ENCODE measurements at regions not wholly inside any gene's neighbourhood (a gene's known extent, or its start where the extent isn't known, plus 50 kb on each side); places are given as distances from the start of the nearest gene placed in this dataset.
A peak's percentile ranks its signal among the peaks of the same experiment; 100 is the strongest.

DNA sequence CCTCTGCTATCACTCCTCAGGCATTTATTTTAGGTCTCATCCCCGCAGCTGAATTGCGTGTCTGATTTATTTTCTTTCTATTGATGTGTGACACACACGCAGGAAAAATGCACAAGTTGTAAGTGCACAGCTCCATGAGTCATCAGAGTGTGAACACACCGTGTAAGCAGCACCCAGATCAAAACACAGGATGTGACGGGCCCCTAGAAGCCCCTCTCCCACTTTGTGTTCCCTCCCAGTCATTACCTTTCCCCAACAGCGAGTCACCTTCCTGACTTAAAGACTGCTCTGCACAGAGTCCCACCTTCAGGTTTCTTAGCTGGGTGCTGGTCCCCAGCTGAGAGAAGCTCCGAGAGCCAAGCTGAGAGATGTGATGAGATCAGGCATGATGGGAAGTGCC, 436.7 kb downstream of the MID1IP1 start:
- H3K4me3 ChIP-seq (ENCODE audit: low read length) = no peak overlapping the region
- no peak overlapping the region for H3K27ac ChIP-seq (ENCODE audit: low read length)
- H3K79me2 ChIP-seq (ENCODE audit: low read length) = no peaks in the 10 kb centered on the region
- H4K20me1 ChIP-seq (ENCODE audit: insufficient read depth, low read depth, low read length) = no peaks in the 10 kb centered on the region
- H3K36me3 ChIP-seq (ENCODE audit: insufficient read depth, low read length) = no peaks in the 10 kb centered on the region
- H2AFZ ChIP-seq (ENCODE audit: low read length) = no peak overlapping the region
- DNase-seq = no peak
- no peak overlapping the region for H3K9ac ChIP-seq (ENCODE audit: low read length)
- H3K4me2 ChIP-seq (ENCODE audit: low read depth, low read length, poor library complexity, severe bottlenecking) = no peak overlapping the region
- no peaks in the 10 kb centered on the region for H3K4me1 ChIP-seq (ENCODE audit: low read length)
- no peaks in the 10 kb centered on the region for H3K9me3 ChIP-seq (ENCODE audit: low read length)
- H3K27me3 ChIP-seq (ENCODE audit: low read length) = no peaks in the 10 kb centered on the region
- no peaks in the 10 kb centered on the region for H3K9me2 ChIP-seq (replicated peaks; ENCODE audit: insufficient read depth, low read length)

DNA sequence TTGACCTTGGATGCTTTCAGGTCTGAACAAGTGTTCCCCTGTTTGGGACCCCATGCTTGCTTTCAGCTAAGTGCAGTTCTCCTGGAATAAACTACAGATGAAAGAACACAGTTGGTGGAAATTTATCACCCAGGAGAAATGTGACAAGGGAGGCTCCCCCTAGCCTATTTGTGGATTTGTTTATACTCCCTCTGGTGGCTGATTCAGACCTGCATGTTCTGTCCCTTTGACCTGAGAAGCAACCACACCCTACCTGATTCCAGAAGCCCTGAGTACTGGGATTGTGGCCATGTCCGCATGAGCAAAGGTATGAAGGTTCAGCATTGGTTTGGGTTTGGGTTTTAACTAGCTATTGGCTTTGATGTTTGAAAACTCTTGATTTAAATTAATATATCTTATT, 440.9 kb downstream of the MID1IP1 start:
- Histone ChIP-seq H3K4me1 (ENCODE audit: low read length) (no peaks in the 10 kb centered on the region), H3K36me3 (ENCODE audit: insufficient read depth, low read length) (no peaks in the 10 kb centered on the region), H3K27me3 (ENCODE audit: low read length) (0 out of 2 replicates have a peak, but pooled peaks cover 2% of the 10 kb centered on the region), H4K20me1 (ENCODE audit: insufficient read depth, low read depth, low read length) (no peaks in the 10 kb centered on the region), H2AFZ (ENCODE audit: low read length) (no peak overlapping the region), H3K4me2 (ENCODE audit: low read depth, low read length, poor library complexity, severe bottlenecking) (no peak overlapping the region), H3K4me3 (ENCODE audit: low read length) (no peak overlapping the region), H3K9ac (ENCODE audit: low read length) (no peak overlapping the region), H3K9me3 (ENCODE audit: low read length) (no peaks in the 10 kb centered on the region), H3K27ac (ENCODE audit: low read length) (no peak overlapping the region), H3K79me2 (ENCODE audit: low read length) (no peaks in the 10 kb centered on the region), H3K9me2 (replicated peaks; ENCODE audit: insufficient read depth, low read length) (no peaks in the 10 kb centered on the region)
- peak; percentile 66 for DNase-seq

DNA sequence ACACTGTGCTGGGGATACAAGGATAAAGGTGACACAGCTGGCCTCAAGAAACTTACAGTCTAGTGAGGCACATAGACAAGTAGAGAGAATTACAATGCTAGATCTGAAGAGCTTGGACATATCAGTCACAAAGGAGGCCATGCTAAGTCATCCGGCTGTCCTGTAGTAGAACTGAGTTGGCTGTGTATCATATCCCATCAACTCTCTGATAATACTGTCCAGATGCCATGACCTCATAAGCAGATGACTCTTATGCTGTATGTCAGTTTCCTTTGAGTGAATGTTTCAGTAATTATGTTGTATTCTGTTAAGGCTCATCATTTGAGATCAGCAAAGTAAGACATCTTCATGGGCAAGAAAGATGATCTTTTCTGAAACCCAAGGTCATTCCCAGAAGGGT, 442.9 kb downstream of the MID1IP1 start:
- Histone ChIP-seq H3K9ac (ENCODE audit: low read length) (no peak overlapping the region), H3K27ac (ENCODE audit: low read length) (no peak overlapping the region), H2AFZ (ENCODE audit: low read length) (no peak overlapping the region), H3K27me3 (ENCODE audit: low read length) (0 out of 2 replicates have a peak, but pooled peaks cover 2% of the 10 kb centered on the region), H3K79me2 (ENCODE audit: low read length) (no peaks in the 10 kb centered on the region), H3K4me3 (ENCODE audit: low read length) (no peak overlapping the region), H4K20me1 (ENCODE audit: insufficient read depth, low read depth, low read length) (no peaks in the 10 kb centered on the region), H3K36me3 (ENCODE audit: insufficient read depth, low read length) (no peaks in the 10 kb centered on the region), H3K4me2 (ENCODE audit: low read depth, low read length, poor library complexity, severe bottlenecking) (no peak overlapping the region), H3K9me2 (replicated peaks; ENCODE audit: insufficient read depth, low read length) (no peaks in the 10 kb centered on the region), H3K4me1 (ENCODE audit: low read length) (no peaks in the 10 kb centered on the region), H3K9me3 (ENCODE audit: low read length) (no peaks in the 10 kb centered on the region)
- DNase-seq = no peak

DNA sequence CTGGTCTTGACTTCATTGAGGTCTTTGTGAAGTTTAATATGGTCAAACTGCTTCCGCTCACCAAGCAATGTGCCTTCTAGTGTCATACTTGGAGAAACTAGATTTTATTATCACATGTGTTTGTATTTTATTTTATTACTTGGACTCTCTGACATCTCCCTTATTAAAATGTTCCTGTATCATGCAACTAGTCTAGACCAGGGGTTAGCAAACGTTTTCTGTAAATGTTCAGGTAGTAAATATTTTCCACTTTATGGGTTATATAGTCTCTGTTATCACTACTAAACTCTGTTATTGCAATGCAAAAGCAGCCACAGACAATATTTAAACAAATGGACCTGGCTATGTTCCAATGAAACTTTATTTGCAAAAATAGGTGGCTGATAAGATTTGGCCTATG, 443.8 kb downstream of the MID1IP1 start:
- H3K9ac ChIP-seq (ENCODE audit: low read length) = no peak overlapping the region
- no peak overlapping the region for H3K4me2 ChIP-seq (ENCODE audit: low read depth, low read length, poor library complexity, severe bottlenecking)
- H3K9me2 ChIP-seq (replicated peaks; ENCODE audit: insufficient read depth, low read length) = no peaks in the 10 kb centered on the region
- H3K9me3 ChIP-seq (ENCODE audit: low read length) = no peaks in the 10 kb centered on the region
- H3K27ac ChIP-seq (ENCODE audit: low read length) = no peak overlapping the region
- no peak overlapping the region for H3K4me3 ChIP-seq (ENCODE audit: low read length)
- no peaks in the 10 kb centered on the region for H3K4me1 ChIP-seq (ENCODE audit: low read length)
- H4K20me1 ChIP-seq (ENCODE audit: insufficient read depth, low read depth, low read length) = no peaks in the 10 kb centered on the region
- no peaks in the 10 kb centered on the region for H3K36me3 ChIP-seq (ENCODE audit: insufficient read depth, low read length)
- H2AFZ ChIP-seq (ENCODE audit: low read length) = no peak overlapping the region
- H3K79me2 ChIP-seq (ENCODE audit: low read length) = no peaks in the 10 kb centered on the region
- 0 out of 2 replicates have a peak, but pooled peaks cover 2% of the 10 kb centered on the region for H3K27me3 ChIP-seq (ENCODE audit: low read length)
- no peak for DNase-seq

- no peaks in the 10 kb centered on the region for H3K36me3 ChIP-seq (ENCODE audit: insufficient read depth, low read length)
- no peak overlapping the region for H3K9ac ChIP-seq (ENCODE audit: low read length)
- DNase-seq = no peak
- no peaks in the 10 kb centered on the region for H3K9me3 ChIP-seq (ENCODE audit: low read length)
- H3K4me1 ChIP-seq (ENCODE audit: low read length) = no peaks in the 10 kb centered on the region
- no peaks in the 10 kb centered on the region for H4K20me1 ChIP-seq (ENCODE audit: insufficient read depth, low read depth, low read length)
- 0 out of 2 replicates have a peak, but pooled peaks cover 2% of the 10 kb centered on the region for H3K27me3 ChIP-seq (ENCODE audit: low read length)
- no peak overlapping the region for H3K27ac ChIP-seq (ENCODE audit: low read length)
- no peaks in the 10 kb centered on the region for H3K79me2 ChIP-seq (ENCODE audit: low read length)
- H3K4me3 ChIP-seq (ENCODE audit: low read length) = no peak overlapping the region
- H3K4me2 ChIP-seq (ENCODE audit: low read depth, low read length, poor library complexity, severe bottlenecking) = no peak overlapping the region
- no peaks in the 10 kb centered on the region for H3K9me2 ChIP-seq (replicated peaks; ENCODE audit: insufficient read depth, low read length)
- no peak overlapping the region for H2AFZ ChIP-seq (ENCODE audit: low read length)
Observed at GRCh38 chrX:39247536-39247935, 446.3 kb downstream of the MID1IP1 start.

DNA sequence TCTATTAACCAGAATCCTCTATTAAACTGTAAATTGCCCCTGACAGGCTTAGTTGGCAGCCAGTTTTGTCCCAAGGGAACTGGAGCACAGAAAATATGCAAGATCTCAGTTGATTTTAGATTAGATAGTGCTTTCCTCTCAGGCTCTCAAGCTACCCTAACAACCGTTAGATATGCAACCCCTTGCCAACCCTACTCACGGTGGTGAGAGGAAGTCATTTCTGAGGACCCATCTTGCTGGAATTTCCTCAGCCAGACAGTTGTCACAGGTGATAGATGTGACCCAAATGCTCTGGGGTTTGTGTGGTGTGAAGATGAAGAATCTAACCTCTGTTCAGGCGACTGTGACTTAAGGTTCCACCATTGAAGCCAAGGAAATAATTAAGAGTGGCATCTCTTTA, 447.1 kb downstream of the MID1IP1 start:
- Histone ChIP-seq H3K4me3 (ENCODE audit: low read length) (no peak overlapping the region), H3K27ac (ENCODE audit: low read length) (no peak overlapping the region), H4K20me1 (ENCODE audit: insufficient read depth, low read depth, low read length) (no peaks in the 10 kb centered on the region), H3K27me3 (ENCODE audit: low read length) (0 out of 2 replicates have a peak, but pooled peaks cover 2% of the 10 kb centered on the region), H3K9me3 (ENCODE audit: low read length) (no peaks in the 10 kb centered on the region), H3K4me1 (ENCODE audit: low read length) (no peaks in the 10 kb centered on the region), H3K36me3 (ENCODE audit: insufficient read depth, low read length) (no peaks in the 10 kb centered on the region), H3K9me2 (replicated peaks; ENCODE audit: insufficient read depth, low read length) (no peaks in the 10 kb centered on the region), H3K79me2 (ENCODE audit: low read length) (no peaks in the 10 kb centered on the region), H2AFZ (ENCODE audit: low read length) (no peak overlapping the region), H3K9ac (ENCODE audit: low read length) (no peak overlapping the region), H3K4me2 (ENCODE audit: low read depth, low read length, poor library complexity, severe bottlenecking) (no peak overlapping the region)
- DNase-seq = no peak

DNA sequence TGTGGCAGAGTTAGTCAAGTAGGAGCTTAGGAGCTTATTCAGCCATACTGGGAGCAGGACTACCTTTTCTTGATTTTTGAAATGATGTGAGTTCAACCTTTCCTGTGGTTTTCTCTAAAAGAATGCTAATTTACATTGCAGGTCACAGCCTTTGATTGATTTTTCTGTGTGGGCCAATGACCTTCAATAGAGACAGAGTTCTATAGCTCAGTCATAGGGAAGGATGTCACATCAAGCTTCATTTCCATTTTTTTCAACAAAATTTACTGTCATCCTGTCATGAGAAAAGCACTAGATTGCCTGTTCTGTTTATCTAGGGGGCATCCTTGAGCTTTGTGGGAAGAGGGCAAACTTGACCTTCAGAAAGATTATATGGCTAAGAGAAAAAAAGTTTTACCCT, 448.7 kb downstream of the MID1IP1 start:
- Histone ChIP-seq H3K9me2 (replicated peaks; ENCODE audit: insufficient read depth, low read length) (no peaks in the 10 kb centered on the region), H2AFZ (ENCODE audit: low read length) (no peak overlapping the region), H3K79me2 (ENCODE audit: low read length) (no peaks in the 10 kb centered on the region), H3K4me1 (ENCODE audit: low read length) (no peaks in the 10 kb centered on the region), H3K9me3 (ENCODE audit: low read length) (no peaks in the 10 kb centered on the region), H3K9ac (ENCODE audit: low read length) (no peak overlapping the region), H3K4me2 (ENCODE audit: low read depth, low read length, poor library complexity, severe bottlenecking) (no peak overlapping the region), H3K36me3 (ENCODE audit: insufficient read depth, low read length) (no peaks in the 10 kb centered on the region), H3K4me3 (ENCODE audit: low read length) (no peak overlapping the region), H3K27ac (ENCODE audit: low read length) (no peak overlapping the region), H3K27me3 (ENCODE audit: low read length) (no peaks in the 10 kb centered on the region), H4K20me1 (ENCODE audit: insufficient read depth, low read depth, low read length) (no peaks in the 10 kb centered on the region)
- DNase-seq = no peak

DNA sequence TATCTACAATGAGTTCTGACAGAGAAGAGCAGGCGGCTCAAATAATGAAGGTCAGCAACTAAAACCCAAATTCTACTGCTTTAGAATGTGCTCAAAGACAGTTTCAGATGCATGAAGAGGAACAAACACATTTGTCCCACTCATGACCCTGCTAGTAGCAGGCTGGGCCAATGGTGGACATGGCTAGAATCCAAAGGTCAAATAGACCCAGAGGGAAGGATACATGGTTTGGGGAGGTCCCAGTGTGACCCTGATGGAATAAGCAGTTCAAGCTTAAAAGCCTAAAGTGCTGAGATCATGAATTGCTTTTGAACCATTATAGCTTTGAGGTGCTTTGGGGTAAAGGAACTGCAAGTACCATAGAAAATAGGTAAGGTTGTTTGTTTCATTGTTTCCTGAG, 450.7 kb downstream of the MID1IP1 start:
- Histone ChIP-seq H4K20me1 (ENCODE audit: insufficient read depth, low read depth, low read length) (no peaks in the 10 kb centered on the region), H2AFZ (ENCODE audit: low read length) (no peak overlapping the region), H3K4me2 (ENCODE audit: low read depth, low read length, poor library complexity, severe bottlenecking) (no peak overlapping the region), H3K79me2 (ENCODE audit: low read length) (no peaks in the 10 kb centered on the region), H3K36me3 (ENCODE audit: insufficient read depth, low read length) (no peaks in the 10 kb centered on the region), H3K9ac (ENCODE audit: low read length) (no peak overlapping the region), H3K4me1 (ENCODE audit: low read length) (no peaks in the 10 kb centered on the region), H3K4me3 (ENCODE audit: low read length) (no peak overlapping the region), H3K9me2 (replicated peaks; ENCODE audit: insufficient read depth, low read length) (no peaks in the 10 kb centered on the region), H3K27me3 (ENCODE audit: low read length) (no peaks in the 10 kb centered on the region), H3K9me3 (ENCODE audit: low read length) (no peaks in the 10 kb centered on the region), H3K27ac (ENCODE audit: low read length) (no peak overlapping the region)
- no peak for DNase-seq

- no peak overlapping the region for H2AFZ ChIP-seq (ENCODE audit: low read length)
- no peaks in the 10 kb centered on the region for H4K20me1 ChIP-seq (ENCODE audit: insufficient read depth, low read depth, low read length)
- H3K4me1 ChIP-seq (ENCODE audit: low read length) = no peaks in the 10 kb centered on the region
- H3K27me3 ChIP-seq (ENCODE audit: low read length) = no peaks in the 10 kb centered on the region
- DNase-seq = no peak
- H3K4me2 ChIP-seq (ENCODE audit: low read depth, low read length, poor library complexity, severe bottlenecking) = no peak overlapping the region
- no peak overlapping the region for H3K9ac ChIP-seq (ENCODE audit: low read length)
- no peaks in the 10 kb centered on the region for H3K9me2 ChIP-seq (replicated peaks; ENCODE audit: insufficient read depth, low read length)
- H3K79me2 ChIP-seq (ENCODE audit: low read length) = no peaks in the 10 kb centered on the region
- no peak overlapping the region for H3K4me3 ChIP-seq (ENCODE audit: low read length)
- H3K27ac ChIP-seq (ENCODE audit: low read length) = no peak overlapping the region
- H3K9me3 ChIP-seq (ENCODE audit: low read length) = no peaks in the 10 kb centered on the region
- no peaks in the 10 kb centered on the region for H3K36me3 ChIP-seq (ENCODE audit: insufficient read depth, low read length)
Observed at GRCh38 chrX:39253551-39253950, 452.3 kb downstream of the MID1IP1 start.

All from Karpas-422 (cell line).